ENCODE measurements at regions not wholly inside any gene's neighbourhood (a gene's known extent, or its start where the extent isn't known, plus 50 kb on each side); places are given as distances from the start of the nearest gene placed in this dataset.
"Not testable (repeated sequence)": the region's sequence is repeated elsewhere in the genome, so short reads cannot be mapped to it uniquely, and the experiment has no call there.

DNA sequence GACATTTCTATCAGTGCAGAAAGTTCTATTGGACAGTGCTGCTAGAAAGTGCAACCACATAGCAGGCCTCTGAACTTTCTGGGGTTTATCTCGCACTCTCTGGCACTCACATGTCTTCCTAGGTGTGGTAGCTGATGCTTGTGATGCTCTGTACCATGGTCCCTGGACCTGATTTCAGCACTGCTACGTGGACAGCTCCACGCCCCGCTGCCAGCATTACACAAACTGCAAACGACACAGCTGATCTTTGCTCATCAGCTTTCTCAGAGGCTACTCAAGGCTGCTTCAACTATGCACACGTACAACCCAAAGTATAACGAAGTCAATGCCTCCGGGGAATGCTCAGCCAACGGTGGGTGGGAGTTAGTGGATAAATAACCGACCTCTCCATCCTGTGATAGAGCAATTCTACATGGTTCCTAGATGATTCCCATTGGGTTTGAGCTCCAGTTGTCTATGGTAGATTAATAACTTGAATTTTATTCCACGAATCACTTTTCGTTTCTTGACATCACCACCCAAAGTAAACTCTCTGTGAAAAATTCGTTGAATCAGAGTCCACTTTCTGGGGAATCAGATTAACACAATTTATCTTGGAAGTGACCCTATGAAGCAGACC, 302.5 kb downstream of the ACTR3B start:
- no peak for DNase-seq
- H3K27ac Mint-ChIP-seq (ENCODE audit: unreplicated experiment) = no peak overlapping the region
- no peak overlapping the region for H3K4me3 Mint-ChIP-seq (ENCODE audit: unreplicated experiment)
- no peaks in the 10 kb centered on the region for H3K27me3 Mint-ChIP-seq (ENCODE audit: unreplicated experiment)
- H3K4me1 Mint-ChIP-seq (ENCODE audit: low read depth, unreplicated experiment) = no peaks in the 10 kb centered on the region
- H3K36me3 Mint-ChIP-seq (ENCODE audit: unreplicated experiment) = no peaks in the 10 kb centered on the region
- H3K9me3 Mint-ChIP-seq (ENCODE audit: unreplicated experiment) = peaks cover 4% of the 10 kb centered on the region
- TF ChIP-seq, protein P1, sequence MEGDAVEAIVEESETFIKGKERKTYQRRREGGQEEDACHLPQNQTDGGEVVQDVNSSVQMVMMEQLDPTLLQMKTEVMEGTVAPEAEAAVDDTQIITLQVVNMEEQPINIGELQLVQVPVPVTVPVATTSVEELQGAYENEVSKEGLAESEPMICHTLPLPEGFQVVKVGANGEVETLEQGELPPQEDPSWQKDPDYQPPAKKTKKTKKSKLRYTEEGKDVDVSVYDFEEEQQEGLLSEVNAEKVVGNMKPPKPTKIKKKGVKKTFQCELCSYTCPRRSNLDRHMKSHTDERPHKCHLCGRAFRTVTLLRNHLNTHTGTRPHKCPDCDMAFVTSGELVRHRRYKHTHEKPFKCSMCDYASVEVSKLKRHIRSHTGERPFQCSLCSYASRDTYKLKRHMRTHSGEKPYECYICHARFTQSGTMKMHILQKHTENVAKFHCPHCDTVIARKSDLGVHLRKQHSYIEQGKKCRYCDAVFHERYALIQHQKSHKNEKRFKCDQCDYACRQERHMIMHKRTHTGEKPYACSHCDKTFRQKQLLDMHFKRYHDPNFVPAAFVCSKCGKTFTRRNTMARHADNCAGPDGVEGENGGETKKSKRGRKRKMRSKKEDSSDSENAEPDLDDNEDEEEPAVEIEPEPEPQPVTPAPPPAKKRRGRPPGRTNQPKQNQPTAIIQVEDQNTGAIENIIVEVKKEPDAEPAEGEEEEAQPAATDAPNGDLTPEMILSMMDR (IDR thresholded peaks at IDR 0.05; ENCODE audit: partially characterized antibody, unreplicated experiment) = no peak

DNA sequence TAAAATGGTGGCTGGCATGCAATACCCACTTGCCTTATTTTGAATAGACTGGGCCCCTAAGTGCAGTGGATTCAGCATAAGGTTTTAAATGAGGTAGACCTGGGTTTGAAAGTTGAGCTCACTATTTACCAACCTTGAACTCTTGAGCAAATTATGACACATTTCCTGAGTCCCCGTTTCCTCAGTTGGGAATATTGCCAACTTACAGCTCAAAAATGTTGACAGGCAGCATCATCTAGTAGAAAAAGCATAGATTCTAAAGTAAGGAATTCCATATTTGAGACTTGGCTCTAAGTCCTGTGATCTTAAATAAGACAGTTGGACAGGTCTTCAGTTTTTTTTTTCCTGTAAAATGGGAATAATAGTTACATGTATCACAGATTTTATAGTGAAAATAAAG, 305.5 kb downstream of the ACTR3B start:
- TF ChIP-seq, protein P1 (IDR thresholded peaks at IDR 0.05; ENCODE audit: partially characterized antibody, unreplicated experiment) = no peak
- Mint-ChIP-seq H3K27ac (ENCODE audit: unreplicated experiment) (no peak overlapping the region), H3K9me3 (ENCODE audit: unreplicated experiment) (peaks cover 2% of the 10 kb centered on the region), H3K4me3 (ENCODE audit: unreplicated experiment) (no peak overlapping the region), H3K27me3 (ENCODE audit: unreplicated experiment) (no peaks in the 10 kb centered on the region), H3K4me1 (ENCODE audit: low read depth, unreplicated experiment) (no peaks in the 10 kb centered on the region), H3K36me3 (ENCODE audit: unreplicated experiment) (no peaks in the 10 kb centered on the region)
- no peak for DNase-seq

GRCh38 chr7:153066711-153067110, 307.2 kb downstream of the ACTR3B start:
- TF ChIP-seq, protein P1 (IDR thresholded peaks at IDR 0.05; ENCODE audit: partially characterized antibody, unreplicated experiment) = no peak
- Mint-ChIP-seq H3K9me3 (ENCODE audit: unreplicated experiment) (peaks cover 2% of the 10 kb centered on the region), H3K4me1 (ENCODE audit: low read depth, unreplicated experiment) (no peaks in the 10 kb centered on the region), H3K4me3 (ENCODE audit: unreplicated experiment) (no peak overlapping the region), H3K27ac (ENCODE audit: unreplicated experiment) (no peak overlapping the region), H3K27me3 (ENCODE audit: unreplicated experiment) (no peaks in the 10 kb centered on the region), H3K36me3 (ENCODE audit: unreplicated experiment) (no peaks in the 10 kb centered on the region)
- no peak for DNase-seq

DNA sequence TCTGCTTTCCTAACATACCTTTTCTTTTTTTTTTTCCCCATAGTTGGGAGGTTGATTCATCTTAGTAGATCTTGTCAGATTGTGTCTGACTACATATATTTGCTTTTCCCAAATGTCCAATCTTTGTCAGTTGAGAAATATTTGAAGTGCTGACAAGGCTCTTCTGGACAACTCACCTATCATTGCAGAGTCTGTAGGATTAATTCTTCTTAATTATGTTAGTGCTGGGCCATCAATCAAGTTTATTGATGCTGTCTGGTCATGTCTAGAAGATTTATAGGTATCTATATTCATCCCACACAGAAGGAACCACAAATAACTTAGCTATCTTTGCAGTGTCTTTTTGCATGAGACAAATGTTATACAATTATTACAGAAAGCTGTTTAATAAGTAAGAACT, 310.6 kb downstream of the ACTR3B start:
- no peak overlapping the region for H3K4me3 Mint-ChIP-seq (ENCODE audit: unreplicated experiment)
- TF ChIP-seq, protein P1 (IDR thresholded peaks at IDR 0.05; ENCODE audit: partially characterized antibody, unreplicated experiment) = no peak
- H3K27ac Mint-ChIP-seq (ENCODE audit: unreplicated experiment) = no peak overlapping the region
- peaks cover 1% of the 10 kb centered on the region for H3K27me3 Mint-ChIP-seq (ENCODE audit: unreplicated experiment)
- no peak for DNase-seq
- H3K4me1 Mint-ChIP-seq (ENCODE audit: low read depth, unreplicated experiment) = no peaks in the 10 kb centered on the region
- no peaks in the 10 kb centered on the region for H3K36me3 Mint-ChIP-seq (ENCODE audit: unreplicated experiment)
- H3K9me3 Mint-ChIP-seq (ENCODE audit: unreplicated experiment) = peaks cover 2% of the 10 kb centered on the region

DNA sequence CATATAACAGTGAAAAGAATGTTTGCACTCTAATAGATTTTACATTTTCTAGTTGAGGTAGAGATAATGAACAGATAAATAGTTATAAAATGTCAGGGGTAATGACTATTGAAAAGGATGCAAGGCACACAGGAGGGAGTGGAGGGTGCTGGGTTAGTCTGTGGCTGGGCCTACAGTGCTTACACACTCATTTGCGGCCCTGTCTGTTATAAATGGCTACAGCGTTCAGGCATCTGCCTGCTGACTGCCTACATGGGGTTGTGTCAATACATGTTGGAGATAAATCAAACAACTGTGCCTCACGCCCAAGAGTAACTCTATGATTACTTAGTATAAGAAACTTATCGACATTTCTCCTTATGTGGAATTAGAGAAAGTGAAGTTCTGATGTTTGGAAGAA, 313.3 kb downstream of the ACTR3B start:
- TF ChIP-seq, protein P1 (IDR thresholded peaks at IDR 0.05; ENCODE audit: partially characterized antibody, unreplicated experiment) = no peak
- Mint-ChIP-seq H3K4me3 (ENCODE audit: unreplicated experiment) (no peak overlapping the region), H3K9me3 (ENCODE audit: unreplicated experiment) (peaks cover 2% of the 10 kb centered on the region), H3K27me3 (ENCODE audit: unreplicated experiment) (peaks cover 1% of the 10 kb centered on the region), H3K27ac (ENCODE audit: unreplicated experiment) (no peak overlapping the region), H3K4me1 (ENCODE audit: low read depth, unreplicated experiment) (no peaks in the 10 kb centered on the region), H3K36me3 (ENCODE audit: unreplicated experiment) (no peaks in the 10 kb centered on the region)
- DNase-seq = no peak

DNA sequence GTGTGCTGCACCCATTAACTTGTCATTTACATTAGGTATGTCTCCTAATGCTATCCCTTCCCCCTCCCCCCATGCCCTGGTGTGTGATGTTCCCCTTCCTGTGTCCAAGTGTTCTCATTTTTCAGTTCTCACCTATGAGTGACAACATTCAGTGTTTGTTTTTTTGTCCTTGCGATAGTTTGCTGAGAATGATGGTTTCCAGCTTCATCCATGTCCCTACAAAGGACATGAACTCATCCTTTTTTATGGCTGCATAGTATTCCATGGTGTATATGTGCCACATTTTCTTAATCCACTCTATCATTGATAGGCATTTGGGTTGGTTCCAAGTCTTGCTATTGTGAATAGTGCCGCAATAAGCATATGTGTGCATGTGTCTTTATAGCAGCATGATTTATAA, 316.7 kb downstream of the ACTR3B start:
- not testable (repeated sequence) for H3K4me1 Mint-ChIP-seq (ENCODE audit: low read depth, unreplicated experiment); H3K27me3 Mint-ChIP-seq (ENCODE audit: unreplicated experiment); H3K27ac Mint-ChIP-seq (ENCODE audit: unreplicated experiment)

More for the DNA sequence above, 316.7 kb downstream of the ACTR3B start:
- H3K4me3 Mint-ChIP-seq (ENCODE audit: unreplicated experiment); H3K9me3 Mint-ChIP-seq (ENCODE audit: unreplicated experiment); H3K36me3 Mint-ChIP-seq (ENCODE audit: unreplicated experiment); DNase-seq: not testable (repeated sequence)
